ENCODE measurements at regions not wholly inside any gene's neighbourhood (a gene's known extent, or its start where the extent isn't known, plus 50 kb on each side); places are given as distances from the start of the nearest gene placed in this dataset.

DNA sequence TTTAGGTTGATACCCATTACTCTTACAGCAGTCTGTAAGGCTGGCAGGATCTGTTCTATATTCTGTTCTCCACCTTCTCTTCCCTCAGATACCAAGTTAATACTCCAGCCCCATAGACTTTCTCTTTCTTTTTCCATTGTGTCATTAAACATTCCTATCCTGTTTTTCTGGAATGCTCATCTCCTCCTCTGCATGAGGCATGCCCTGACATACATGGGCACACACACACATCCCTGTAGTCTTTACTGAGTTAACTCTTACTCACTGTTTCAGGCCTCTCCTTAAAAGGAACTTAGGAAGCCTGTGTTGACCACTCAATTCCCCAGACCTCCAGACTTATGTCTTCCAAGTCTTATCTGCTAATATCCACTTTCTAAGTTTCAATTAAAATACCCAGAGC is 476.8 kb downstream of the METTL15 start:
- Histone ChIP-seq H3K27me3 (ENCODE audit: control insufficient read depth, insufficient read depth, low read length) (no peaks in the 10 kb centered on the region), H3K4me3 (ENCODE audit: low read length) (no peak overlapping the region), H3K36me3 (ENCODE audit: control insufficient read depth, insufficient read depth, low read length) (no peaks in the 10 kb centered on the region), H3K9me3 (replicated peaks; ENCODE audit: control insufficient read depth, low read depth, low read length) (no peaks in the 10 kb centered on the region), H3K4me1 (ENCODE audit: control insufficient read depth, insufficient read depth, low read length) (no peaks in the 10 kb centered on the region), H3K27ac (ENCODE audit: low read length) (no peak overlapping the region)
- no peak for DNase-seq

DNA sequence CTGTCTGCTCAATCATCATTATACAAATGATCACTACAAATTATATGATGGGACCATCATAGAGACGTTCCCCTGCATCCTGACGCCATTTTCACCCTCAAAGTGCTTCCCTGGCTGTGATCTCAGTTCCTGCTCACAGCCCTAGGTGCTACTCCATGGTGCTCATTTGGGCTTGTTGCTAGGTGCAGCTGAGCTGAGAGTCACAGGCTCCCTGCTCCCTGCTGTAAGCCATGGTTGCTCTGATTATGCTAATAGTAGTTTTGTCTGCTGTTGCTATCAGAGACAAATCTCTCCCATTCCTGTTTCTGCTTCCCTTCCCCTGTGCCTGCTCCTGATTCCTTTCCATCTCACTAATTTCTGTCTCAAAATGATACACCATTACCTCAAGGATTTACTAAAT is 474.3 kb downstream of the METTL15 start:
- no peaks in the 10 kb centered on the region for H3K4me1 ChIP-seq (ENCODE audit: control insufficient read depth, insufficient read depth, low read length)

GRCh38 chr11:28581286-28582242 is 473.4 kb downstream of the METTL15 start:
- Histone ChIP-seq H3K27me3 (ENCODE audit: control insufficient read depth, insufficient read depth, low read length) (no peaks in the 10 kb centered on the region), H3K36me3 (ENCODE audit: control insufficient read depth, insufficient read depth, low read length) (no peaks in the 10 kb centered on the region), H3K4me3 (ENCODE audit: low read length) (no peak overlapping the region), H3K9me3 (replicated peaks; ENCODE audit: control insufficient read depth, low read depth, low read length) (no peaks in the 10 kb centered on the region), H3K27ac (ENCODE audit: low read length) (no peak overlapping the region), H3K4me1 (ENCODE audit: control insufficient read depth, insufficient read depth, low read length) (no peaks in the 10 kb centered on the region)
- WGBS (ENCODE audit: insufficient coverage) = 42% methylated on average over 3 of the region's 17 CpGs
- no peak for DNase-seq

More for the DNA sequence above, 474.3 kb downstream of the METTL15 start:
- DNase-seq = no peak
- Histone ChIP-seq H3K27ac (ENCODE audit: low read length) (no peak overlapping the region), H3K9me3 (replicated peaks; ENCODE audit: control insufficient read depth, low read depth, low read length) (no peaks in the 10 kb centered on the region), H3K4me3 (ENCODE audit: low read length) (no peak overlapping the region), H3K36me3 (ENCODE audit: control insufficient read depth, insufficient read depth, low read length) (no peaks in the 10 kb centered on the region), H3K27me3 (ENCODE audit: control insufficient read depth, insufficient read depth, low read length) (no peaks in the 10 kb centered on the region)
- WGBS (ENCODE audit: insufficient coverage) = 79% methylated on average over 2 of the region's 2 CpGs

DNA sequence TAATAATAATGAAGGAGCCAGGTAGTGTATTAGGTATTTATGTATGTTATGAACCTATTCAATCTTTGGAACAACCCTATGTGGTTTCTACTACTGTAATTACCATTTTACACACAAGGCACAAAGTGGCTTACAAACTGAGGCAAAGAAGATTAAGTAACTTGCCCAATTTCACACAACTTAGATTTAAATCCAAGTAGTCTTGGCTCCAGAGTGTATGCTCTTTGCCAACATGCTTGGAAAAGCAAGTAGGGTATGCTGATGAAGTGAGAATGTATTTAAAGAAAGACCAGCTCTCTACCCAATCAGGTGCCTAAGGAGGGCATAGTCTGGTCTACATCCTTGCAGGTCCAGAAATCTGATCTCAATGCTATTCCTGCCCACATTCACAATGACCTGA is 463.2 kb downstream of the METTL15 start:
- H3K9me3 ChIP-seq (replicated peaks; ENCODE audit: control insufficient read depth, low read depth, low read length) = no peaks in the 10 kb centered on the region
- peak; percentile 8 for DNase-seq

GRCh38 chr11:28569106-28569505 is 460.9 kb downstream of the METTL15 start:
- Histone ChIP-seq H3K4me1 (ENCODE audit: control insufficient read depth, insufficient read depth, low read length) (no peaks in the 10 kb centered on the region), H3K27ac (ENCODE audit: low read length) (no peak overlapping the region), H3K27me3 (ENCODE audit: control insufficient read depth, insufficient read depth, low read length) (no peaks in the 10 kb centered on the region), H3K36me3 (ENCODE audit: control insufficient read depth, insufficient read depth, low read length) (no peaks in the 10 kb centered on the region), H3K4me3 (ENCODE audit: low read length) (no peak overlapping the region), H3K9me3 (replicated peaks; ENCODE audit: control insufficient read depth, low read depth, low read length) (no peaks in the 10 kb centered on the region)
- no CpG with 5 or more reads among the region's 4 CpGs for WGBS (ENCODE audit: insufficient coverage)
- DNase-seq = no peak

More for the DNA sequence above, 463.2 kb downstream of the METTL15 start:
- H3K4me3 ChIP-seq (ENCODE audit: low read length) = no peak overlapping the region
- H3K27ac ChIP-seq (ENCODE audit: low read length) = no peak overlapping the region
- H3K27me3 ChIP-seq (ENCODE audit: control insufficient read depth, insufficient read depth, low read length) = no peaks in the 10 kb centered on the region
- no peaks in the 10 kb centered on the region for H3K4me1 ChIP-seq (ENCODE audit: control insufficient read depth, insufficient read depth, low read length)
- no peaks in the 10 kb centered on the region for H3K36me3 ChIP-seq (ENCODE audit: control insufficient read depth, insufficient read depth, low read length)

GRCh38 chr11:28566339-28567089 is 458.3 kb downstream of the METTL15 start:
- Histone ChIP-seq H3K4me3 (ENCODE audit: low read length) (no peak overlapping the region), H3K4me1 (ENCODE audit: control insufficient read depth, insufficient read depth, low read length) (no peaks in the 10 kb centered on the region), H3K9me3 (replicated peaks; ENCODE audit: control insufficient read depth, low read depth, low read length) (no peaks in the 10 kb centered on the region), H3K27me3 (ENCODE audit: control insufficient read depth, insufficient read depth, low read length) (no peaks in the 10 kb centered on the region), H3K36me3 (ENCODE audit: control insufficient read depth, insufficient read depth, low read length) (no peaks in the 10 kb centered on the region), H3K27ac (ENCODE audit: low read length) (no peak overlapping the region)
- peak; percentile 79 for DNase-seq
- WGBS (ENCODE audit: insufficient coverage) = 7% methylated on average over 5 of the region's 17 CpGs

DNA sequence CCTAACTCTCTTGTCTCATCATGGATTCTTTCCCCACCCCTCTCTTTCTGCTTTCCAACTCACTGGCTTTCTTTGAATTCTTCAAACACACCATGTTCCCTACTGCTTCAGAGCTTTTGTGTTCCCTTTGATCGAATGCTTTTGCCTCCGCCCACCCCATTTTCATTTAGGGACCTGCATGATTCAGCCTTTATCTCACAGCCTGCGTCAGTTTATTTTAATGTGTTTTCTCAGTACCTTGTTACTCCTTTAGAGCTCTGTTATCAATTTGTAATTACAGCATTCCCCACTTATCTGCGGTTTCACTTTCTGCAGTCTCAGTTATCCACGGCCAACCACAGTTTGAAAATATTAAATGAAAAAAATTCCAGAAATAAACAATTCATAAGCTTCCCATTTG is 451.3 kb downstream of the METTL15 start:
- Histone ChIP-seq H3K4me3 (ENCODE audit: low read length) (no peak overlapping the region), H3K27ac (ENCODE audit: low read length) (no peak overlapping the region), H3K27me3 (ENCODE audit: control insufficient read depth, insufficient read depth, low read length) (no peaks in the 10 kb centered on the region), H3K4me1 (ENCODE audit: control insufficient read depth, insufficient read depth, low read length) (no peaks in the 10 kb centered on the region), H3K36me3 (ENCODE audit: control insufficient read depth, insufficient read depth, low read length) (no peaks in the 10 kb centered on the region), H3K9me3 (replicated peaks; ENCODE audit: control insufficient read depth, low read depth, low read length) (no peaks in the 10 kb centered on the region)
- no CpG with 5 or more reads among the region's 5 CpGs for WGBS (ENCODE audit: insufficient coverage)
- DNase-seq = no peak

DNA sequence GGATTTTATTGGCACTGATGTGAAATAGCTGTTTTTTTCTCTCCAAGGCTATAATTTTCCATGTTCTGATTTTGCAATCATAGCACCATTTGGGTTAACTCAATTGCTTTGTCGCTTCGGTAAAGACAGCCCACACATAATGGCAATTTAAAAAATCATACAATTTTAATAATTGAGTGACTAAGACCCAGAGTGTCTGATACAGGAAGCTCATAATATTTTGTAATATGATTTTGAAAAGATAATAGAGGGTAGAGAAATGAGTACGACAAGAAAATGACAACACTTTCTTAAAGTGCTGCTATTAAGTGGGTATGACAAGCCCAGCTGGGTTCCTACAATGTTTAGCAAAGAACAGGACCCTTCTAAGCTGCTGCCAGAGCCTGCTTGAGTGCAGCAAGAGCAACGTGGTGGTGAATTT is 439.1 kb downstream of the METTL15 start:
- Histone ChIP-seq H3K4me3 (ENCODE audit: low read length) (no peak overlapping the region), H3K36me3 (ENCODE audit: control insufficient read depth, insufficient read depth, low read length) (no peaks in the 10 kb centered on the region), H3K9me3 (replicated peaks; ENCODE audit: control insufficient read depth, low read depth, low read length) (no peaks in the 10 kb centered on the region), H3K27me3 (ENCODE audit: control insufficient read depth, insufficient read depth, low read length) (no peaks in the 10 kb centered on the region), H3K4me1 (ENCODE audit: control insufficient read depth, insufficient read depth, low read length) (no peaks in the 10 kb centered on the region), H3K27ac (ENCODE audit: low read length) (no peak overlapping the region)
- no CpG with 5 or more reads among the region's 4 CpGs for WGBS (ENCODE audit: insufficient coverage)
- DNase-seq = no peak

DNA sequence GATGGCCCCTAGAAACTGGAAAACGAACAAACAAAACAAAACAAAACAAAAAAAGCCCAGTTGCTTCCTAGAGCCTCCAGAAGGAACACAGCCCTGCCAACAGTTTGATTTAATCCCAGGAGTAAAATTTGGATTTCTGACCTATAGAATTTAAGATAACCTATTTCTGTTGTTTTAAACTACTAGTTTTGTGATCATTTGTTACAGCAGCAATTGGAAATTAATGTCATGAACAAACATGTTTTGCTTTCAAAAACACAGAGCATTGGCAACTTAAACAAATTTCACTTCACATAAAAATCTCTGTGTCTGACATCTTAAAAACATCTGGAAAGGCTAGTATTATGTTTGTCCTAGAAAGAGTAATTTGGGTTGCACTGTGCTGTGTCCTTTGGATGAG is 437.3 kb downstream of the METTL15 start:
- Histone ChIP-seq H3K4me1 (ENCODE audit: control insufficient read depth, insufficient read depth, low read length) (no peaks in the 10 kb centered on the region), H3K27me3 (ENCODE audit: control insufficient read depth, insufficient read depth, low read length) (no peaks in the 10 kb centered on the region), H3K36me3 (ENCODE audit: control insufficient read depth, insufficient read depth, low read length) (no peaks in the 10 kb centered on the region), H3K27ac (ENCODE audit: low read length) (no peak overlapping the region), H3K4me3 (ENCODE audit: low read length) (no peak overlapping the region), H3K9me3 (replicated peaks; ENCODE audit: control insufficient read depth, low read depth, low read length) (no peaks in the 10 kb centered on the region)
- WGBS (ENCODE audit: insufficient coverage) = no CpG with 5 or more reads among the region's 1 CpG
- peak; percentile 54 for DNase-seq

GRCh38 chr11:28542561-28542960 is 434.4 kb downstream of the METTL15 start:
- Histone ChIP-seq H3K4me3 (ENCODE audit: low read length) (no peak overlapping the region), H3K36me3 (ENCODE audit: control insufficient read depth, insufficient read depth, low read length) (no peaks in the 10 kb centered on the region), H3K9me3 (replicated peaks; ENCODE audit: control insufficient read depth, low read depth, low read length) (no peaks in the 10 kb centered on the region), H3K27me3 (ENCODE audit: control insufficient read depth, insufficient read depth, low read length) (no peaks in the 10 kb centered on the region), H3K4me1 (ENCODE audit: control insufficient read depth, insufficient read depth, low read length) (no peaks in the 10 kb centered on the region), H3K27ac (ENCODE audit: low read length) (no peak overlapping the region)
- 38% methylated on average over 1 of the region's 1 CpG for WGBS (ENCODE audit: insufficient coverage)
- peak; percentile 61 for DNase-seq
